Common myeloid progenitor, CD34-positive (primary cell): ENCODE measurements at regions not wholly inside any gene's neighbourhood (a gene's known extent, or its start where the extent isn't known, plus 50 kb on each side); places are given as distances from the start of the nearest gene placed in this dataset.

Experiments used
- CTCF ChIA-PET: fragments of 350-600 bp; sonication (Branson Sonifier 250); formaldehyde crosslinking; loops from one replicate; lab custom pipeline; 2021; ENCODE audit warnings: antibody characterized with exemption; lab: Charles Lee
- POLR2A ChIA-PET: fragments of 350-600 bp; sonication (Branson Sonifier 250); formaldehyde crosslinking; loops from one replicate; lab custom pipeline; 2021; ENCODE audit warnings: antibody characterized with exemption; lab: Charles Lee
- DNase-seq, 3 donors: peaks; one replicate each; pipeline versions ENCODE4 v3.0.0 to v3.0.0-alpha.2; 2013
- H3K27ac ChIP-seq, 2 experiments: 1 replicate in 1 of 2; 2 replicates in 1 of 2; pipeline ENCODE4 v1.7.0; 2013; ENCODE audit warnings: inconsistent platforms in 2 of 2, low read length in 2 of 2, mild to moderate bottlenecking in 2 of 2, low read depth in 1 of 2, moderate library complexity in 1 of 2; ENCODE audit not compliant: severe bottlenecking in 2 of 2, insufficient read depth in 1 of 2, poor library complexity in 1 of 2
- H3K27me3 ChIP-seq, 5 experiments: replicated peaks in 2 of 5; 1 replicate in 3 of 5; 2 replicates in 2 of 5; pipeline versions ENCODE4 v1.6.1 to v1.7.0; 2013; ENCODE audit warnings: low read length in 4 of 5, mild to moderate bottlenecking in 2 of 5, moderate library complexity in 2 of 5, inconsistent platforms in 1 of 5; ENCODE audit not compliant: insufficient read depth in 5 of 5, control insufficient read depth in 4 of 5
- H3K36me3 ChIP-seq, 4 experiments: 1 replicate in 2 of 4; 2 replicates in 2 of 4; pipeline versions ENCODE4 v1.6.1 to v1.7.0; 2013; ENCODE audit warnings: low read length in 3 of 4, control low read depth in 1 of 4, mild to moderate bottlenecking in 1 of 4; ENCODE audit not compliant: control insufficient read depth in 4 of 4, insufficient read depth in 4 of 4
- H3K4me1 ChIP-seq, 4 experiments: 1 replicate in 3 of 4; 2 replicates in 1 of 4; pipeline versions ENCODE4 v1.6.1 to v1.7.1; 2013; ENCODE audit warnings: low read length in 3 of 4, mild to moderate bottlenecking in 3 of 4, control low read depth in 1 of 4, inconsistent platforms in 1 of 4, moderate library complexity in 1 of 4; ENCODE audit not compliant: control insufficient read depth in 4 of 4, insufficient read depth in 4 of 4; ENCODE audit errors: control extremely low read depth in 1 of 4
- H3K4me3 ChIP-seq, 7 experiments: 1 replicate in 4 of 7; 2 replicates in 3 of 7; pipeline versions ENCODE4 v1.5.1 to v1.7.0; 2013; ENCODE audit warnings: mild to moderate bottlenecking in 7 of 7, low read length in 6 of 7, moderate library complexity in 6 of 7, inconsistent platforms in 2 of 7, low read depth in 2 of 7, control low read depth in 1 of 7; ENCODE audit not compliant: insufficient read depth in 4 of 7, control insufficient read depth in 1 of 7; ENCODE audit errors: extremely low read depth in 1 of 7
- H3K9me3 ChIP-seq, 5 experiments: 1 replicate in 4 of 5; 2 replicates in 1 of 5; pipeline versions ENCODE4 v1.6.1 to v1.7.1; 2013; ENCODE audit warnings: low read length in 4 of 5, mild to moderate bottlenecking in 2 of 5, inconsistent platforms in 1 of 5, low read depth in 1 of 5, moderate library complexity in 1 of 5; ENCODE audit not compliant: control insufficient read depth in 4 of 5, insufficient read depth in 2 of 5; ENCODE audit errors: control extremely low read depth in 1 of 5
- WGBS: methylation state at CpG from one replicate; pipeline ENCODE4 v1.1.5; 2013; ENCODE audit not compliant: insufficient coverage; 5-methylcytosine and 5-hydroxymethylcytosine counted together

DNA sequence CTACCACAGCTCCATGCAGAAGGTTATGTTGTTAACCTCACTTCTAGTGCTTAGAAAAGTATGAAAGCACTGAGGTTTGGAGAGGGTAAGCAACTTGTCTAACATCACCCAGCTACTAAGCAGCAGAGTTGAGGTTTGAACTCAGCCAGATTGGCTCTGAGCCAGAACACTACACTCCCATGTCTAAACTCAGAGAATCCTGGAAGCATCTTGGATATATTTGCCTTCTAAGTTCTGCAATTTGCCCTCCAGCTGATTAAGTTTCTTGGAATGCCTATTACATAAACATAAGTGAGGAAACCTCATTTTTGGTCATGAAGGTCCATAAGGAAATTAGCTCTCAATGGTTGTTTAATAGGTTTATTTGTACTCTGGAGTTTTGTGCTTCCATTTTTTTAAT, 78.1 kb upstream of the PHYHIPL start:
- no peak overlapping the region for H3K27ac ChIP-seq
- POLR2A ChIA-PET, result no interaction called here
- H3K4me1 ChIP-seq, result no peaks in the 10 kb centered on the region
- no peaks in the 10 kb centered on the region for H3K27me3 ChIP-seq
- H3K4me3 ChIP-seq, result no peak overlapping the region
- CTCF ChIA-PET, result interaction anchor here (0.8 kb wide), 1 partner anchor 17 kb away, joined by 3 read pairs; no protein-coding TSS in a partner anchor
- no peaks in the 10 kb centered on the region for H3K9me3 ChIP-seq
- H3K36me3 ChIP-seq, result no peaks in the 10 kb centered on the region
- DNase-seq, result no peak

DNA sequence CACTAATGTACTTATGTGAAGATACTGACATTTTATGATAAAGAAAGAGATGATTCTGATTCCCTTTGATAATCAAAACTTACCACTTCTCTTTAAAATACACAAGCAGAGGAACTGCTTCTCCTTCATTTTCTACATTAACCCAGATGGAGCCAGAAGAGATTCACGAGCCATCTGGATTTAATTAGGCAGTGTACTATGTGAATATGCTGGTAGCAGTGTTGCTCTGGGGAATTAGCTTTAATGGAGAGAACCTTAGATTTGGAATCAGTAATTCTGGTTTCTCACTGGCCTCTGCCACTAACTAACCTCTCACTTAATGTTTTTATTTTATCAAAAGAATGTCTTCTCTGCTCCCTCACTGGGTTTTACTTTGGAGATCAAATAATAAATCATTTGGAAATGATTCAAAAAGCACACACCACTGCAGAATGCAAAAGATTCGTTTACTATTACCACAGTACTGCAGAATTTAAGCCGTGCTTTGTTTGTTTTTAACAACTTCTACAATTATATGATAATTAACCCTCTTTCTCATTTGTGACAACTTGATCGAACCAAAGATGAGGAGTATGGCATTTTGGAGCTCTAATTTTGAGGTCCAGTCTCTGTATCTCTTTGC, 77.5 kb upstream of the PHYHIPL start:
- Histone ChIP-seq H3K4me1 (no peaks in the 10 kb centered on the region), H3K27me3 (no peaks in the 10 kb centered on the region), H3K36me3 (no peaks in the 10 kb centered on the region), H3K9me3 (no peaks in the 10 kb centered on the region), H3K4me3 (no peak overlapping the region), H3K27ac (no peak overlapping the region)
- ChIA-PET CTCF (no interaction called here), POLR2A (no interaction called here)
- DNase-seq, result no peak
- WGBS, result 100% methylated on average over 1 of the region's 4 CpGs

DNA sequence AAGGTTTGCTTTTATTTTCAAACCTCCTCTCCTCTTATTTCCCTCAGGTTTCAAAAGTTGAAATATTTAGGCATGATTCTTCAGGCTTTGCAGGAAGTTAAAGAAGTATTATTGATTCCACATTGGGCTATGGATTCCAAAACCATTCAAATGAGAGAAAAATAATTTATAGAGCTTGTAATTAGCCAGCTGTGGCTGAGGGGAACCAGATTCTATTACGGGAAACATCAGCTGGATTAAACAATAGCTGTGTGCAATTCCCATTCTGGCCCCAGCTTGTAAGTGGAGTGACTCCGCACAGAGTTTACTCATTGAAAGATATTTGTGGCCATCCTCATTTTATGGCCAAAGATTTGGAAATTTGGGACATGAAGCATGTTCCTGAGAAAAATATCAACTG, 77.0 kb upstream of the PHYHIPL start:
- Histone ChIP-seq H3K4me3 (no peak overlapping the region), H3K27ac (no peak overlapping the region), H3K9me3 (no peaks in the 10 kb centered on the region), H3K4me1 (no peaks in the 10 kb centered on the region), H3K36me3 (no peaks in the 10 kb centered on the region), H3K27me3 (no peaks in the 10 kb centered on the region)
- CTCF ChIA-PET, result no interaction called here
- DNase-seq, result no peak
- 87% methylated on average over 1 of the region's 2 CpGs for WGBS
- POLR2A ChIA-PET, result no interaction called here

DNA sequence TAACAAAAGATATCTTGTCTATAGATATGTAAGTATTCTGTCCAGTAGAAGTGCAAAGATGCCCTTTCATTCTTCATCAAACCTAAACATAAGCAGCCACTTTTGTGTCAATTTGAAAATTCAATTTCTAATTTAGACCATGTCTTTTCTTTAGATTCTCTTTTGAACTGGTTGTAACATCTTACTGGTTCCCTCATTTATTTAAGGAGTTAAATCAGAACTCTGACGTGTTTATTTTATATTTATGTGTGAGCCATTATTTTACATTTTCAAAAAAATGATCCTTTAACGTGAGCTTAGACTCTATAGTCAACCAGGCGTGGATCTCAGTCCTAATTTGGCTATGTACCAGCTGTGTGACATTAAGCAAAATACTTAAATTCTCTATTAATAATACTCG, 74.0 kb upstream of the PHYHIPL start:
- Histone ChIP-seq H3K27ac (no peak overlapping the region), H3K9me3 (no peaks in the 10 kb centered on the region), H3K4me1 (no peaks in the 10 kb centered on the region), H3K27me3 (no peaks in the 10 kb centered on the region), H3K4me3 (no peak overlapping the region), H3K36me3 (no peaks in the 10 kb centered on the region)
- POLR2A ChIA-PET, result no interaction called here
- no CpG with 5 or more reads among the region's 4 CpGs for WGBS
- DNase-seq, result no peak
- CTCF ChIA-PET, result no interaction called here

DNA sequence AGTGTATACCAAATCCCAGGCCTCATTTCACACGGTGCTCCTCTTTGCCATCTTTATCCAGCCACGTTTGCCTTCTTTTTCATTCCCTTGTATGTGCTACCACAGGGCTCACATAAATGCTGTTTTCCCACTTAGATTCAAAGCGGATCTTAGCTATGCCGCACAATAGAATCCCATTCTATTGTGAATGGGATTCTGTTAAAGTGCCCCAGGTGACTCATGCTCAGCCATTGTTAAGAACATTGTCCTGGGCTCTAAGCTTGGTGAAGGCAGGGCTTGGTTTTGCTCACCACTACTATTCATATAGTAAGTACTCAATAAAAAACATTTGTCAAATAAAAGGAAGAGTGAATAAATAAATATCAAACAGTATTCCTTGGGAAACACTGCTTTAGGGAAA, 72.3 kb upstream of the PHYHIPL start:
- ChIA-PET CTCF (interaction anchor here (0.8 kb wide), 1 partner anchor 10 kb away, joined by 3 read pairs; no protein-coding TSS in a partner anchor), POLR2A (no interaction called here)
- WGBS, result 86% methylated on average over 2 of the region's 4 CpGs
- H3K9me3 ChIP-seq, result no peaks in the 10 kb centered on the region
- H3K36me3 ChIP-seq, result no peaks in the 10 kb centered on the region
- H3K4me1 ChIP-seq, result no peaks in the 10 kb centered on the region
- H3K4me3 ChIP-seq, result no peak overlapping the region
- H3K27me3 ChIP-seq, result no peaks in the 10 kb centered on the region
- no peak for DNase-seq
- no peak overlapping the region for H3K27ac ChIP-seq

DNA sequence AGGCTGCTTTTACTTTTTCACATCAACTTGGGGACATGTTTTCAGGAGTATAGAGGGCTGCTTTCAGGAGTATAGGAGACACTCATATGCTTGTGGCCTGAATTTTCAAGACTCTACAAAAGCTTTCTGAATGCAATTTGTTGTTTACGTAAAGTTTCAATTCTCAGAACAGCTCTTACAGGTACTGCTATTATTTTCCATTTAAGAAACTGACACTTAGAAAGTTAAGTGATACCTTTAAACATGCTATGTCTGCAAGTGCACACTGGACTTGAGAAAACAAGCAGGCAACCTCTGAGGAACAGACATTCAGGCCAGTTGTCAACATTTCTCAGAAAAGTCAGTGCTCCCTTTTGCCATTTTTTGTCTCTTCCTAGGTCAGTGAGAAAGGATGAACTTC, 70.0 kb upstream of the PHYHIPL start:
- no peaks in the 10 kb centered on the region for H3K9me3 ChIP-seq
- no peaks in the 10 kb centered on the region for H3K27me3 ChIP-seq
- H3K36me3 ChIP-seq, result no peaks in the 10 kb centered on the region
- ChIA-PET POLR2A (no interaction called here), CTCF (no interaction called here)
- H3K4me3 ChIP-seq, result no peak overlapping the region
- no peaks in the 10 kb centered on the region for H3K4me1 ChIP-seq
- H3K27ac ChIP-seq, result no peak overlapping the region
- WGBS, result 100% methylated on average over 1 of the region's 1 CpG
- DNase-seq, result no peak

DNA sequence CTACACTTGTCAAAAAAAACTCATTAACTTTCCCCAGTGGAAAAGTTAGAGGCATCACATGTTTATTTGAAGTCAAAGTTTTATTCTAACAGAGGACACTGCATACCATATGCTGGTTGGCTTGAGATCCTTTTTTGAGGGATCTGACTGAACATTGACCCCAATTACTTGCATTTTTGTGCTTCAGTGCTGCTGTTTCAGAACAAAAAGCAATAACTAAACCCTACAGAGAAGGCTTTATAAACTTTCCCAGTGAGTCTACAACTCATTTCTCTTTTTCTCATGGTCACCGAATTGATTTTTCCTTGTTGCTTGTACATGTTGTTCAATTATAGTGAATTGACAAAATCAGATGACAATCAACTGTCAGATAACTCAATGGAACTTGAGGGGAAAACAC, 69.3 kb upstream of the PHYHIPL start:
- H3K27me3 ChIP-seq, result no peaks in the 10 kb centered on the region
- no peak for DNase-seq
- no peak overlapping the region for H3K27ac ChIP-seq
- no peaks in the 10 kb centered on the region for H3K4me1 ChIP-seq
- H3K4me3 ChIP-seq, result no peak overlapping the region
- no peaks in the 10 kb centered on the region for H3K36me3 ChIP-seq
- CTCF ChIA-PET, result no interaction called here
- POLR2A ChIA-PET, result no interaction called here
- no CpG with 5 or more reads among the region's 1 CpG for WGBS
- no peaks in the 10 kb centered on the region for H3K9me3 ChIP-seq
